HUDEP-2 (cell line): ENCODE measurements at regions not wholly inside any gene's neighbourhood (a gene's known extent, or its start where the extent isn't known, plus 50 kb on each side); places are given as distances from the start of the nearest gene placed in this dataset.
"Not testable (repeated sequence)": the region's sequence is repeated elsewhere in the genome, so short reads cannot be mapped to it uniquely, and the experiment has no call there.

Source experiments
- DNase-seq, 76 experiments: peaks; one replicate each; lab custom pipeline; 2025; ENCODE audit not compliant: unreplicated experiment in 76 of 76; lab: John Stamatoyannopoulos, UW

DNA sequence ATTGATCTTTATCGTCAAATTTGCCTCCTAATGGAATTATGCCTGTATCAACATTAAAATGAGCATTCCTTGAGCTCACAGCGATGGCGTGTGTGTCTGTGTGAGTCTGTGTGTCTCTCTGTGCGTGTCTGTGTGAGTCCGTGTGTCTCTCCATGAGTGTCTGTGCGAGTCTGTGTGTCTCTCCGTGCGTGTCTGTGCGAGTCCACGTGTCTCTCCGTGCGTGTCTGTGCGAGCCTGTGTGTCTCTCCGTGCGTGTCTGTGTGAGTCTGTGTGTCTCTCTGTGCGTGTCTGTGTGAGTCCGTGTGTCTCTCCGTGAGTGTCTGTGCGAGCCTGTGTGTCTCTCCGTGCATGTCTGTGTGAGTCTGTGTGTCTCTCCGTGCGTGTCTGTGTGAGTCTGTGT, 326.5 kb upstream of the B3GAT1 start:
- DNase-seq: no peak

GRCh38 chr11:134737563-134738510, 325.8 kb upstream of the B3GAT1 start:
- DNase-seq: no peak

DNA sequence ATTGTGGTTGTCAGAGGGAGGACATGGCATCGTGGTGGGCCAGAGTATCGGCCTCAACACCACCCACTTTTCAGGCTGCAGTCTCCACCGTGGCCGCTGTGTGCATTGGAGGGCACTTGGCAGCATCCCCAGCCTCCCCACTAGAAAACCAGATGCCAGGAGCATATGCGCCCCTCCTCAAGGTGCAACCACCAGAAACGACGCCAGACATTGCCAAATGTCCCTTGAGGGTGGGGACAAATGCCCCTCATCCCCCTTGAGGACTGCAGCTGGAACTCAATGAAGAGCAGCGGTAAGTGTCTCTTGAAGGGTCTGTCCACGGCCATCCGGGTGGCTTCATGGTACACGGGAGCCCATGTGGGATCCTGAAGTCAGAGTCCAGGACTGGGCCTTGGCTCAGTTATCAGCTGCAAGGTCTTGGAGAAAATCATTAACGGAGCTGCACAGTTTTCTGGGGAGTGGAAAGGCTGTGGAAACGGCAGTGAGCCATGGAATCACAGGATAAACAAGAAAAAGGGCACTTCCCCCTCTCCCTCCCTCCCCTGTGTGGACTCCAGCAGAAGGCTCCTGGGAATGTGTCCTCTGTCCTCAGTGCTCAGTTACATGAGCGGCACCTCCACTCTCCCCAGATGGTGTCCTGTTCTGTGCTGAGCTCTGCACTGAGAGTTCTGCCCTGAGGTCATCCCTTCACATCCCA, 324.4 kb upstream of the B3GAT1 start:
- DNase-seq: no peak

GRCh38 chr11:134734894-134735293, 322.9 kb upstream of the B3GAT1 start:
- no peak for DNase-seq

- no peak for DNase-seq
Observed at GRCh38 chr11:134734141-134734845, 322.3 kb upstream of the B3GAT1 start.

GRCh38 chr11:134733646-134734045, 321.6 kb upstream of the B3GAT1 start:
- no peak for DNase-seq

DNA sequence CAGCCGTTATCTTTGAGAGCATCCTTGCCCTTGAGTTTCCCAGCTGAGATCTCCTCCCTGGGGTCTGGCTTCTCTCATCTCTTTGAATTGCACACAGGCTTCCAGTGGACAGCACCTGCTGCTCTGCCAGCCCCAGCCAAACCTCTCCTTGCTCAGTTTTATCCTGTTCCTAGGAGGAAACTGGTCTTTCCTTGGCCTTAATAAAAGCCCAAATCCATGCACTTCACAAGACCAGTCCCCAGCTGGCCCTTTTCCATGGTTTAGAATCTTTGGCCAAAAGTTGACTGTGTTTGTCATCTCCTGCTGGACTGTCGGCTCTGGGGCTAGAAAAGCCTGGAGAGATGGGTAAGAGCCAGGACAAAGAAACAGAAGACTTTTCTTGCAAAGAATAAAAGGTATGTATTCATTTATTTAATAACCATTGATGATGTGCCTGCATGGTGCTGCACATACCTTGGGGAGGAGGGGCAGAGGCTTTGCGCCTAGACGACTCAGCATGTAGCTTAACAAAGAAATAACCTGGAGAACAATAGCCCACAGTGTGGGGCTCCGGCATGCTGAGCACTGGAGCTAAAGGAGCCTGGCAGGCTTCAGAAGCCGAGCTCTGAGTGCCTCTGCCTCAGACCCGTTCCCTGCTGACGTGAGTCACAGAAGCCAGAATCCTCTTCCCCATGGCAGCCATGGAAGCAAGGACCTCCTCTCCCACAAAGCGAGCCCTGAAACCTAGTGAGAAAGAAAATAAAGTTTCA, 319.3 kb upstream of the B3GAT1 start:
- DNase-seq: no peak

DNA sequence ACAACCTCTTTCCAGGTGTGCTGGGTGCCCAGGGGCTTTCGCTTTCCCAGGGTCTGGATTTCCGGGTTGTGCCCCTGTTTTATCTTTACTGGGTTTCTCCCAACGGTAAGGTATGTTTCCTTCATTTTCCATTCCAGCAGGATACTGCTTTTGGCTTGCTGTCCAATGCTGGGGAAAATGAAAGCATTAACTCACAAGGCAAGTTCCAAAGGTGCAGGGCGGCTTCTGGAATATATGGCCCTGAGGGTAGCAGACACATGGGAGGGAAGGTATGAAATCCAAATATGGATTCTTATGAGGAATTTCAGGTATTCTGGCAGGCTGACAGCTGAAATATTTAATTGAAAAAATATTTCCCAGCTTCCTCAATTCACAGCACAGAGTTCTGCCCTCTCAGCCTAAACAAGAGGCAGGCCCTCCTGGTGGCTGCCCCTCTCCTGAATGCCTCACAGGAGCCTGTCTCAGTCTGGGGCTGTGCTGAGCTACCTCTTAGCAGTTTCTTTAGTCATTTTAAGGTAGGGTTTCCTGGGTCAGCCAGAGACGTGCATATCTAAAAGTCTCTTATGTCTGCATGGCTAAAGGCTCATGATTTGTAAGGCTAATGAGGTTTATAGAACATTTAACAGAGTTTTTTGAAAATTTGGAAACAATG, 318.6 kb upstream of the B3GAT1 start:
- no peak for DNase-seq

DNA sequence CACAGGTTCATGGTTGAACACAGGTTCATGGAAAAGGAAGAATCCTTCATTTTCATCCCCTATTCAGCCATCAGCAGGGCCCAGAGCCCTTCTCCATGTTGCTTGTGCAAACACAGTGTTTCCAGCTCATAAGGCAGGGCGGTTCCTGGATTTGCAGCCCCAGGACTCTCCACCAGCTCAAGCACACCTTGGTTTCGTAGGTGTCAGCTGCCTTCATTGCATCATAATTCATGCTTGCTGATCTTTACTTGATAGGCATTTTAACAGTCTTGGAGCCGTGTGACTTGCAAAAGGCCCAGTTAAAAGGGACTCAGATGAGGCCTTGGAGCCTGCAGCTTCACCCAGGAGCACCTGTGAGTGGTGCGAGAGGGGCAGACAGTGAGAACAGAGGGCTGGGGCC, 318.1 kb upstream of the B3GAT1 start:
- no peak for DNase-seq

DNA sequence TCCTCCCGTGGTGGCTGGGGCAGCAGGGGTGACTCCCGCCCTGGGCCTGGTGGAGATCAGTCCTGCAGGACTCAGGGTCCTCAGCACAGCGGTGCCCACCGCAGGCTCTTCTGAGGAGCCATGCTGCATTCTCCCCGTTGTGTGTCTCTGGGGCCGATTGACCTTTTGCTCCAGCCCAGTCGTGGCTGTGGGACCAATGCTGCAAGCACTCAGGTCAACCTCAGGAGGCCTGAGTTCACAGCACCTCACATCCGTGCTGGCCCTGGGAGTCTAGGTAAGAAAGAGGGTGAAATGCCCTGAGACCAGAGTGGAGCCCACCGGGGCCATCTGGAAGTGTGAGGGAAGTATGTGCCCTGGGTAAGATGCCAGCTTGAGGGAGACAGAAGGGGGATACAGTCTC, 316.1 kb upstream of the B3GAT1 start:
- no peak for DNase-seq

DNA sequence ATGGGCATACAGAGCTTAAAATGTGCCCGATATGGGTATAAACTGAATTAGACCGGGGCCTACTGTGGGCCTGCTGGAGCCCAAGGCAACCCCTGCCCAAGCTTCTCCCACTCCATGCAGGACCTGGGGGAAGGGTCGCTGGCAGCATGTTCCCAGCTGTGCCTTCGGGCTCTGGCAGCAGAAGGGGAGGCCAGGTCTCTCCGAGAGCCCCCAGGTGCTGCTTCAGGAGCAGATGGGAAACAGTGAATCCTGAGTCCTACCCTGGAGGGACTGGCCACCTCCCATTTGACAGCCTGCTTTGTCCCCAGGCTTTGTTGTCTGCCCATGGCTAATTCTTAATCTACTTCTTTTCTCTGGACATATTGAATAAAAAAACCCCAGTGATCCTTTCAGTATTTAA, 315.6 kb upstream of the B3GAT1 start:
- no peak for DNase-seq

GRCh38 chr11:134727204-134727603, 315.2 kb upstream of the B3GAT1 start:
- DNase-seq: peak in 27 of 76 experiments; percentile 0 to 57 (median 14)

DNA sequence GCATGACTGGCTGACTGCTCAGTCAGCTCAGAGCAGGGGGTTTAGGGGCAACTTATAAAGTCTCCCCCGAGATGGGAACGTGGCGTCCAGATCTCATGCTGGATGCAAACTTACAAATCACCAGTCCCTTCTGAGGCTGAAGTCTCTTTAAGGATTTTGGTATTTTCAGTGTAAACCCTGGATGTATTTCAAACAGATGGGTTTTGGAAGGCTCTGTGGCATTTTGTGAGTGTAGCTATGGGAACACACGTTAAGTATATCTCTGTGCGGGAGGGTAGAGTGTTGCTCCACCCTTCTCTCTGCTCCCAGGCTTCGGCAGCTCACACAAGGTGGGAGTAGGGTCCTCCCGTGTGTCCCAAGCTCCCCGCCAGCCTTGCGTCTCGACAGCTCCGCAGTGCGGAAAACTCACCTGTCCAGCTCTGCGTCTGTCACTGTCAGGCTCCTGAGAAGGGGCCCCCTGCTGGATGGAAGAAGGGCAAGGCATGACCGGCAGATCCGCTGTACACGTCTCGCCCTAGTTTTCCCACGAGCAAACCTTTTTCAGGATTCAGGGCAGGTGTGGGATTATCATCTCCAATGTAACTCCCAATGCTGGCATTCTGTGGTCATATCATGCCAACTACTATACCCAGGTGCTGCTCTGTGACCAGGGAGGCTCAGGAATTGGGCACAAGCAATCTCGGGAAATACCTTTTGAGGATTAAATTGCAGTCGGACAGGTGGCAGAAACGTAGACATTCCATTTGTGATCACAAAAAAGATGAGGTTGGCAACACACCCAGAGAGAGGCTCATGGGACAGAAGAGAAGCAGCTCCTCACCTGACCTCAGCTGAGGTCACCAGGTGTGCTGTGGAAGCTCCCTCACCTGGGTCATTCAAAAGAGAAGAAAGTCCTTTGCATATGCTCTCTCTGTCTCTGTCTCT, 313.9 kb upstream of the B3GAT1 start:
- no peak for DNase-seq

GRCh38 chr11:134725211-134725610, 313.2 kb upstream of the B3GAT1 start:
- no peak for DNase-seq

DNA sequence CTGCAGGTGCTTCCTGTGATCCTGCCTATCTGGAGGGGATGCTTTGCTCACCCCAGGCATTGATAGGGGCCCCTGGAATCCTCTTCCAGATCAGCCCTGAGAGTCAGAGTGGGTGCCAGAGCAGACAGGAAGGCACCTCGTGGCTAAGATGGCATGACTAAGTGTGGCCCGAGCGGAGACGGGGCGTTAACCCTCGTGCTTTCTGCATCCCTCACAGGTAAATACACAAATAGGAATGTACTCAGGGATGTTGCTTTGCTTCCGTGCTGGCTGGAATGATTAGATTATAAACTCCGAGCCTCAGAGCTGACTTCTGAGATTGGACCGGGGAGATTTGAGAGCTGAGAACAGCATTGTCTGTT, 312.7 kb upstream of the B3GAT1 start:
- no peak for DNase-seq

DNA sequence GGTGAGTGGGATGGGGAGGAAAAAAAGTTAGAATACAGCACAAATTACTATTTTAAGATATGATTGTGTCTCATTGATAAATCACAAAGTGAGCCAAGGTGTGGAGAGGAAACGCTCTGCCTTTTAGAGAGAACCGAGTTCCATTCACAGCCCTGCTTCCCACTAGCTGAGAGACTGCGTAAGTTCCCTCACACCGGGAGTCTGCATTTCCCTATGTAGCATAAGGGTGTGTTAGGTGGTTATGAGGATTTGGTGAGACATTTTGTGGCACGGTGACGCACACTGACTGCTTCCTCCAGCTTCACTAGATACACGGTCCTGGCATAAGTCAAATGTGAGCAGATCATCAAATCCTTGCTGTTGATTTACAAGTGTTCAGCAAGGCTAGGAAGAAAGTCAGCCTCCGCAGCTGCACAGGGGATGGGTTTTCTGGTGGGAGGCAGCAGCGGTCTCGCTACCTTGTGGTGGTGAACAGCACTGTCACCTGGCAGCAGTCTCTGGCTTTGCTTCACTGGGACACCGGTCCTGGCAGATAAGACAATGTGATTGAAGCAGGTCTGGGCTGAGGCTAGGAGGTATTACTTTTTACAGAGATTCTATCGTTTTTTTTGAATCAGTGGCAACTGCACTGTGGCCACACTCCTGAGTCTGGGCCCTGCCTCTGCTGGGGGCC, 312.2 kb upstream of the B3GAT1 start:
- DNase-seq: no peak

GRCh38 chr11:134720691-134721070, 308.6 kb upstream of the B3GAT1 start:
- not testable (repeated sequence) for DNase-seq

GRCh38 chr11:134719940-134720690, 308.1 kb upstream of the B3GAT1 start:
- DNase-seq: not testable (repeated sequence)
